Epithelial cell of prostate (primary cell): ENCODE measurements at regions not wholly inside any gene's neighbourhood (a gene's known extent, or its start where the extent isn't known, plus 50 kb on each side); places are given as distances from the start of the nearest gene placed in this dataset.

Experiments
- DNase-seq: peaks from one replicate; pipeline ENCODE4 v3.0.0-alpha.2; 2011; ENCODE audit warnings: low read depth, low spot score
- H3K27ac ChIP-seq: fragments of 450-650 bp; 2 replicates; pipeline ENCODE4 v1.5.1; 2017; ENCODE audit warnings: mild to moderate bottlenecking

DNA sequence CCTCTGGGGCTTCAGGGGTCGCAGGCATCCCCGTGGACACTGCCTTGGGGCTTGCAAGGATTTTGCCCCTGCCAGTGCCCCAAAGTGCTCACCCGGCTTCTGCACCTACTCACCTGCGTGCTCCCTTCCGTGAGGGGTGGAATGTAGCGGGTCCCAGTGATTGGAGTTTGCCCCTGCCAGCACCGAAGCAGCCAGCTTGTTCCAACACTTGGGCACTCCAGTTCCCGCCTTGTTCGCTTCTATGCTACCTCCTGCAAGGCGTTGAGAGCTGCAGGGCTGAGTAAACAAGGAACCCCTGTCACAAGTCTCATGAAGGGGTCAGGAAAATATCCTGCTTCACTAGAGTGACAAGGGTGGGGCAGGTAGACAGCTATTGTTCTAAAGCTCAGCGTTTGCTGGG is 631.5 kb downstream of the EPHA4 start:
- H3K27ac ChIP-seq = no peak overlapping the region

GRCh38 chr2:220941683-220942082 is 630.4 kb downstream of the EPHA4 start:
- DNase-seq = no peak
- H3K27ac ChIP-seq = no peak overlapping the region

More for the DNA sequence above, 631.5 kb downstream of the EPHA4 start:
- DNase-seq = no peak

GRCh38 chr2:220946552-220946951 is 625.6 kb downstream of the EPHA4 start:
- H3K27ac ChIP-seq = no peak overlapping the region
- peak; percentile 43 for DNase-seq

DNA sequence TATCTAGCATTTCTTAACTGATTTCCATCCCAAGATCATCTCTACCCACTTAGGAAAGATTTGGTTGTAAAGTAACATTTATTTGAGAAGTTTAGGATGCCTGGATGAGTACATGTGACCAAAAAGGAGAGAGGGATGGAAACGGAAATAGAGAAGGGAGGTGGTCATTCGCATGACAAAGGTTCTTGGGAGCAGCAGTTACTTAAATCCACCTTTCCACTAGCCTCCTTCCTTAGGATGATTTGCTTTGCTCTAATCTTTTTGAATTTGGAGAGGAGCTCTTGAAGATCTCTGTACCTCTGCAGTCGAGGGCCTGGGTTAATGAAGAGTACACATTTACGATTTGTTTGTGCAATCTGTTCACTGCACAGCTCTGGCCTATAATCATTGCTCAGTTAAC is 623.5 kb downstream of the EPHA4 start:
- no peak for DNase-seq
- no peak overlapping the region for H3K27ac ChIP-seq

DNA sequence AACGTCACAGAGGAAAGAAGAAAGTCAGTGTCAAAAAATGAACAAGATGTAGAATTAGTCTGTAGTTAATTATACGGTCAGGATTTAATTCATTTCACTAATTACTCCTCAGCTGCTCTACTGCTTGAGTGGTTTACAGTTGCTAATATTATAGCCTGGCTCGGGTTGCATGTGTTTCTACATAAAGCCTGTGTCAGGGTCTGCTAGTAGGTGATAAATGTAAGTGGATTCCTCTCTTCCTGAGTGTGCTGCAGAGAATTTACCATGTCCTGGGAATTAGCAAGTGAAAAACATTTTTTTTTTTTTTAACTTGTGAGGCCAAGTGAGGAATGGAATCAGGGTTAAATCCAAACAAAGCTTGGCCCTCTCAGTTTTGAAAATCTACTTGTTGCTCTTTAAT is 622.6 kb downstream of the EPHA4 start:
- DNase-seq = no peak
- H3K27ac ChIP-seq = no peak overlapping the region

DNA sequence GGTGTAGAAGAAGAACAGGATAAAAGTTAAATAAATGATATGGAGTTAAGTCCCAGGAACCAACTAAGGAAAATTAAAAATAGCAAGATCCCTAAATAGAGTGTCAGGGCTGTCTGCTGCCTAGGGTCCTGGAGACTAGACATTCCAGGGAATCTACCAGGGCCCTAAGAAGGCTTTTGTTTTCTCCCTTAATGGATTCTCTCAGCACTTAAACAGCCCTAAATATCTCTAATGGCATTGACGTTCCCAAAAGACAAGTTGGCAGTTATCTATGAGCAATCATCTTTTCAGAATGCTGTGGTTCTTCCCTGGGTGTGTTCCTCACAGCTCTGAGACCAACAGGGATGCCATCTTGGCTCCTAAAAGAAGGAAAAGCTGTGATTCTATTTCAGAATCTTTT is 616.3 kb downstream of the EPHA4 start:
- no peak overlapping the region for H3K27ac ChIP-seq
- DNase-seq = no peak

GRCh38 chr2:220956429-220956828 is 615.7 kb downstream of the EPHA4 start:
- DNase-seq = no peak
- no peak overlapping the region for H3K27ac ChIP-seq

- H3K27ac ChIP-seq = no peak overlapping the region
- no peak for DNase-seq
Observed at GRCh38 chr2:220959391-220959802, 612.7 kb downstream of the EPHA4 start.

- no peak overlapping the region for H3K27ac ChIP-seq
- no peak for DNase-seq
Observed at GRCh38 chr2:220961143-220961860, 610.8 kb downstream of the EPHA4 start.

- DNase-seq = no peak
- H3K27ac ChIP-seq = no peak overlapping the region
Observed at GRCh38 chr2:220962556-220962955, 609.5 kb downstream of the EPHA4 start.

DNA sequence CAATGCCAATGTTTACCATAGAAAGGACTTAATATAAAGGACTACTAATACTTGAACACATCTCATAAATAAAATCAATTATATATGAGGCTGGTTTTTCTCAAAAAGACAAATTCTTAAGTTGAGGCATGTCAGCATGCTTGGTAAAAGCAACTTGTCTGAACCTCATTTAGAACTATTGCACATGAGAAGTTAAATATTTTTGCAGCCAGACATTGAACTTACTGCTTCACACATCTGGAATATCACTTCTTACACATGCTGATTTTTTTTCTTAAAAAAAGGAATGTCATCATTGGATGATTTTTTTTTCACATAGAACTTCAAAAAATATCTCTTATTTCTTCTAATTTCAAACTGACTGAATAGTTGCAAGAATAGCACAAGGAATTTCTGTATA is 609.0 kb downstream of the EPHA4 start:
- H3K27ac ChIP-seq = no peak overlapping the region
- DNase-seq = no peak

DNA sequence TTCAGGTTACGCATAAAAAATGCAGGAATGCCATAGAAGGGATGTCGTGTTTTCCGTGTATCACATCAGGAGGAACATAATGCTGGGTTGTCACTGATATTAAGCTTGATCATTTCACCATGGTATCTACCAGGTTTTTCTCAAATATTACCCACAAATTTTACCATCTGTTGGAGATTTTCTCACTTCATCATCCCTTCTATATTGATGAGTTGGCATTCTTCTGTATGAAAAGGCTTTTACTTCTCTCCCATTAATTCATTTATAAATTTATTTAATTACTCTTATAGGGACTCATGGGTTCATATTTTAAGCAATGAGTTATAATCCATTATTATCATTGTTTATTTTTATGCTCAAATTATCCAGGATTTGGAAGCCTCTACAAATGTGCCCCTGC is 608.2 kb downstream of the EPHA4 start:
- H3K27ac ChIP-seq = no peak overlapping the region
- DNase-seq = no peak

DNA sequence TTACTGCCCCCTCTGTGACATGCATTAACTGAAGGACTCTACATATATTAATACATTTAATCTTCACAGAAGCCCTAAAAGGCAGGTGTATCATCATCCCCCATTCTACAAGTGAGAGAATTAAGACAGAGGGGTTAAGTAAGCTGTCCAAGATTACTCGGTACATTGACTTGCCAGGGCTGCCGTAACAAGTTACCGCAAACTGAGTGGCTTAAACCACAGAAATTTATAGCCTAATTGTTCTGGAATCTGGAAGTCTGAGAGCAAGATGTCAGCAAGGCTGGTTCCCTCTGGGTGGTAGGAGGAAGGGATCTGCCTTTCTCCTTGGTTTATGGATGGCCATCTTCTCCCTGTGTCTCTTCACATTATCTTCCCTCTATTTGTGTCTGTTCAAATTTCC is 605.5 kb downstream of the EPHA4 start:
- peak; percentile 29 for DNase-seq
- H3K27ac ChIP-seq = no peak overlapping the region

GRCh38 chr2:220969348-220969747 is 602.8 kb downstream of the EPHA4 start:
- peak; percentile 20 for DNase-seq
- no peak overlapping the region for H3K27ac ChIP-seq

DNA sequence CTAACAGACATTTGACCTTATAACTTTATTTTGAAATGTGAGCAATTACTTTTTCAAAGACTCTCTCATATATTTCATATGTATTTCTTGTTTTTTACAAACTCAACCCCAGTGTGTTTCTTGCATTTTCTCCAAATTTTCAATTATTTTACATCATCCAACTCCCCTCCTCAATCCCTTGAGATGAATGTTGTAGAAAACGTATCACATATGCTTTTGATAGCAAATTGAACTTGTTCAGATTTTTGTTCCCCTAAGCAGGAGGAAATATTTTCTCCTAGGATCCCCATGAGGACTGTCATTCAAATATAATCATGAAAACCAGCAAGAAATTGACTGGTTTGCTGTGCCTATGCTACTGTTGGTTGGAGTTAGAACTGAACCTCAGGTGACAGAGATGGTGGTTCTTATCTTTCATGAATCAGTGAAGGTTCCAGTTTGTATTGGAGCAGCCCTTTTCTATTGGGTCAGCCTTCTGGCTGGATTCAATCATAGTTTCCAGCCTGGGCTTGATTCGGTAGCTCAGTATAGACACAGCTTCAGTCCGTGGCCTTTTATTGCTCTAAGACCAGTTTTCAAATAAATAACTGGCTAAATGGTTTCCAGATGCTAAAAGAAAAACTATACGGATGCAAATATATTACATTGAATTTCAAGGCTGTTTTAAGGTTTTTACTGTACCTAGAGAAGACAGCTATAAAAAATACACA is 591.0 kb downstream of the EPHA4 start:
- DNase-seq = no peak
- H3K27ac ChIP-seq = no peak overlapping the region

GRCh38 chr2:220981926-220982325 is 590.2 kb downstream of the EPHA4 start:
- DNase-seq = no peak
- H3K27ac ChIP-seq = no peak overlapping the region

- H3K27ac ChIP-seq = no peak overlapping the region
- no peak for DNase-seq
Observed at GRCh38 chr2:220985561-220985960, 586.5 kb downstream of the EPHA4 start.

DNA sequence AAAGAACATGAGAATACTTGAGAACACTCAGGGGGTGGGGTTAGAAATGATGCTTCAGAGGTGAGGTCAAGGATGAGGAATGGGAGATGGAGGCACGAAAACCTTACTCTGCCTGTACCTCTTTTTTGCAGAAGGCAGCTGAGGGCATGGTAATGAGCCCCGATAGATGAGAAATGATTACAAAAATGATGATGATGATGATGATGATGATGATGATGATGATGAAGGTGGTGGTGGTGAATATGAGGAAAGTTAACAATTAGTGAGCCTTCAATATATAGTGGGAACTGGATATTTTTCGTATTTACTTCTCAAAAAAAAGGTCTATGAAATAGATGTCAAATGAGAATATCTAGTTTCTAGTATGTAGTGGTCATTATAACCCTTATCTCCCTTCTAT is 584.3 kb downstream of the EPHA4 start:
- DNase-seq = no peak
- H3K27ac ChIP-seq = no peak overlapping the region

DNA sequence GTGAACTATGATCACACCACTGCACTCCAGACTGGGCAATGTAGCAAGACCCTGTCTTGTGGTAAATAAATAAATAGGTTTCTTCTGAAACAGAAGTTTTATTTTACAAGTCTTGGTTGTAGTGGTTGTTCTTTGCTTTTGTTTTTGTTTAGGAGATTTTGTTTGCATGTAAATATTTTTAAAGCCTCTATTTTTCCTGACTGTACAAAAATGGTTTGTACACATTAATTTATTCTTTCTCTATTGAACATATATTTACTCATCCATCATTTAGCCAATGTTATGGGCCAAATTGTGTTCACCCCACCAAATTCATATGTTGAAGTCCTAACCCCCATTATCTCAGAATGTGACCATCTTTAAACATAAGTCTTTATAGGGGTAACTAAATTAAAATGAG is 580.1 kb downstream of the EPHA4 start:
- no peak for DNase-seq

GRCh38 chr2:220994846-220995245 is 577.3 kb downstream of the EPHA4 start:
- no peak for DNase-seq
- no peak overlapping the region for H3K27ac ChIP-seq

More for the DNA sequence above, 580.1 kb downstream of the EPHA4 start:
- H3K27ac ChIP-seq = no peak overlapping the region

GRCh38 chr2:220995581-220995980 is 576.5 kb downstream of the EPHA4 start:
- no peak for DNase-seq

DNA sequence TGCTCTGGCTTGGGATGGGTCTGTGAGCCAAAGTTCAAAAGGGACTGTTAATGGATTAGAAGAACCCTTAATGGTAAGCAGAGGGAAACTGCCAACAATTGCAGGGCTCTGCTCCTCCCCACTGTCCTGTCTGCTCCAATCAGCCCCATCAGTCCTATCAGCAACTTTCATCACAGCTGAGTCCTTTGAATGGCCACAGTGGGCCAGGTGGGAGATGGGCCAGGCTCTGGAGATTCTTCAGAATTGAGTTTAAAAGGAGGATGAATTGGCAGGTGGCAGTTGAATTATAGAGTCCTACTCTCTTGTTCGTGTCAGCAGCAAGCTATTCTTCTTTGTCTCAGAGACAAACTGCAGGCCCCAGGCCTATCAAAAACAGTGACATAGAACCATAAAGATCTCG is 573.9 kb downstream of the EPHA4 start:
- no peak for DNase-seq
- no peak overlapping the region for H3K27ac ChIP-seq

More at GRCh38 chr2:220995581-220995980, 576.5 kb downstream of the EPHA4 start:
- no peak overlapping the region for H3K27ac ChIP-seq
